ENCODE measurements at regions not wholly inside any gene's neighbourhood (a gene's known extent, or its start where the extent isn't known, plus 50 kb on each side); places are given as distances from the start of the nearest gene placed in this dataset.
A peak's percentile ranks its signal among the peaks of the same experiment; 100 is the strongest.

GRCh38 chr6:40714576-40715564 lies 127.7 kb upstream of the LRFN2 start (continued):
- TF ChIP-seq ZNF234 (CRISPR knock-in tag; conservative IDR thresholded peaks at IDR 0.05) (no peak), MIER3 (CRISPR knock-in tag; IDR thresholded peaks at IDR 0.05; ENCODE audit: borderline replicate concordance) (peak; percentile 79; the same call in 1 of the 2 replicates), NFE2L1 (CRISPR knock-in tag; IDR thresholded peaks at IDR 0.05; ENCODE audit: borderline replicate concordance) (no peak), SMYD3 (CRISPR knock-in tag; IDR thresholded peaks at IDR 0.05) (no peak), ZNF383 (CRISPR knock-in tag; IDR thresholded peaks at IDR 0.05; ENCODE audit: borderline replicate concordance) (no peak), ZNF143 (CRISPR knock-in tag; IDR thresholded peaks at IDR 0.05) (no peak), ZNF644 (CRISPR knock-in tag; IDR thresholded peaks at IDR 0.05; ENCODE audit: low read depth) (peak; percentile 82), ISL2 (CRISPR knock-in tag; IDR thresholded peaks at IDR 0.05) (peak; percentile 70), ELK4 (CRISPR knock-in tag; IDR thresholded peaks at IDR 0.05; ENCODE audit: borderline replicate concordance) (no peak), KMT2A (CRISPR knock-in tag; IDR thresholded peaks at IDR 0.05) (no peak), SMC3 (IDR thresholded peaks at IDR 0.05; ENCODE audit: low read length) (0 out of 2 replicates have a peak, but pooled peaks have one; percentile 10), ZBTB4 (CRISPR knock-in tag; IDR thresholded peaks at IDR 0.05; ENCODE audit: borderline replicate concordance) (peak; percentile 49; the same call in 1 of the 2 replicates), ZNF350 (CRISPR knock-in tag; IDR thresholded peaks at IDR 0.05; ENCODE audit: borderline replicate concordance, low read depth) (peak; percentile 62), CBX2 (IDR thresholded peaks at IDR 0.05; ENCODE audit: low read depth, low read length) (no peak), CBX2 (CRISPR knock-in tag; IDR thresholded peaks at IDR 0.05; ENCODE audit: low read depth) (peak; percentile 66; the same call in 1 of the 2 replicates), MYPOP (CRISPR knock-in tag; IDR thresholded peaks at IDR 0.05) (no peak), NR1H2 (CRISPR knock-in tag; IDR thresholded peaks at IDR 0.05; ENCODE audit: borderline replicate concordance, low read depth) (no peak), PREB (CRISPR knock-in tag; IDR thresholded peaks at IDR 0.05) (no peak), ZKSCAN5 (CRISPR knock-in tag; IDR thresholded peaks at IDR 0.05) (no peak), ZNF570 (CRISPR knock-in tag; IDR thresholded peaks at IDR 0.05; ENCODE audit: borderline replicate concordance) (no peak), ATF2 (CRISPR knock-in tag; IDR thresholded peaks at IDR 0.05) (0 out of 2 replicates have a peak, but pooled peaks have one; percentile 54), FOXA3 (CRISPR knock-in tag; IDR thresholded peaks at IDR 0.05) (peak; percentile 92)
